ENCODE measurements at regions not wholly inside any gene's neighbourhood (a gene's known extent, or its start where the extent isn't known, plus 50 kb on each side); places are given as distances from the start of the nearest gene placed in this dataset.

DNA sequence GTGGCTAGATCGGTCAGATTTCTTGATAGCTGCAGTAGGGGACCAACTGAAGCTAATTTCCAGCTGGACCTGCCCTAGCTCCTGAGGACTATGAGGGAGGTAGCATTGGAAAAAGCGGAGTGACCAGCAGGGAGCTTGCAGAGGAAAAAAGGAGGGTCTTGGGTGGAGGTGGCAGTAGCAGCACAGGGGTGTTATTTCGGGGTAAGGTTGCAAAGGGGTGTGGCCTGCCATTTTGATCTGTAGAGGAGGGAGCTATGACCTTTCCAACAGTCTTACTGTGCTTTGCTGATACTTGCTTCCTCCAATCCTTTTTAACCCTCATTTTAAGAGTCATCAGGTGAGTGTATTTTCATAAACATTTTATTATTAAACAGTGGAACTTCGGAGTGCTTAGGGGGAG lies 83.8 kb upstream of the NRXN3 start:
- TF ChIP-seq, protein P1, sequence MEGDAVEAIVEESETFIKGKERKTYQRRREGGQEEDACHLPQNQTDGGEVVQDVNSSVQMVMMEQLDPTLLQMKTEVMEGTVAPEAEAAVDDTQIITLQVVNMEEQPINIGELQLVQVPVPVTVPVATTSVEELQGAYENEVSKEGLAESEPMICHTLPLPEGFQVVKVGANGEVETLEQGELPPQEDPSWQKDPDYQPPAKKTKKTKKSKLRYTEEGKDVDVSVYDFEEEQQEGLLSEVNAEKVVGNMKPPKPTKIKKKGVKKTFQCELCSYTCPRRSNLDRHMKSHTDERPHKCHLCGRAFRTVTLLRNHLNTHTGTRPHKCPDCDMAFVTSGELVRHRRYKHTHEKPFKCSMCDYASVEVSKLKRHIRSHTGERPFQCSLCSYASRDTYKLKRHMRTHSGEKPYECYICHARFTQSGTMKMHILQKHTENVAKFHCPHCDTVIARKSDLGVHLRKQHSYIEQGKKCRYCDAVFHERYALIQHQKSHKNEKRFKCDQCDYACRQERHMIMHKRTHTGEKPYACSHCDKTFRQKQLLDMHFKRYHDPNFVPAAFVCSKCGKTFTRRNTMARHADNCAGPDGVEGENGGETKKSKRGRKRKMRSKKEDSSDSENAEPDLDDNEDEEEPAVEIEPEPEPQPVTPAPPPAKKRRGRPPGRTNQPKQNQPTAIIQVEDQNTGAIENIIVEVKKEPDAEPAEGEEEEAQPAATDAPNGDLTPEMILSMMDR (optimal IDR thresholded peaks at IDR 0.05 in 1 of 3, IDR thresholded peaks at IDR 0.05 in 1 of 3, conservative IDR thresholded peaks at IDR 0.05 in 1 of 3; ENCODE audit: extremely low read depth in 1 of 3, insufficient read depth in 2 of 3, low read length in 3 of 3), result no peak
- no peak for TF ChIP-seq EZH2 (IDR thresholded peaks at IDR 0.05; ENCODE audit: low read length)

All from keratinocyte (primary cell).